CD1c-positive myeloid dendritic cell (primary cell): ENCODE measurements at regions not wholly inside any gene's neighbourhood (a gene's known extent, or its start where the extent isn't known, plus 50 kb on each side); places are given as distances from the start of the nearest gene placed in this dataset.

Source experiments
- DNase-seq: peaks from one replicate; pipeline ENCODE4 v3.0.0-alpha.2; 2016; ENCODE audit errors: extremely low spot score

DNA sequence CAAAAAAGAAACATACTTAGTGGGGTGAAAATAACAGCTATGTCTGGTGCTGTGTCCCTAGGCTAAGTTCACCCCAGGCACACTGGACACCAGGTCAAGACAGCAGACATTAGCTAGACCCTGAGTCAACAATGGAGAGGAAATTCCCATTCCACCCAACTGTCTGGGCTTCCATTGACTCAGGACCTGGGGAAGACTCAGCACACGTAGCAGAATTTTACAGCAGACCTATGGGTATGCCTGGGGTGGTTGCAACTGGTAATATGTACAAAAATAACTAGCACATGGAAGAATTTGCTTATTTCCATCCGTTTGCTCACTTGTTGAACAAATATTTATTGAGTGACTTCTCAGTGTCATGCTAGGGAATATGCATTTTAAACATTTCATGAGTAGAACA is 117.0 kb downstream of the GAS1 start:
- no peak for DNase-seq

DNA sequence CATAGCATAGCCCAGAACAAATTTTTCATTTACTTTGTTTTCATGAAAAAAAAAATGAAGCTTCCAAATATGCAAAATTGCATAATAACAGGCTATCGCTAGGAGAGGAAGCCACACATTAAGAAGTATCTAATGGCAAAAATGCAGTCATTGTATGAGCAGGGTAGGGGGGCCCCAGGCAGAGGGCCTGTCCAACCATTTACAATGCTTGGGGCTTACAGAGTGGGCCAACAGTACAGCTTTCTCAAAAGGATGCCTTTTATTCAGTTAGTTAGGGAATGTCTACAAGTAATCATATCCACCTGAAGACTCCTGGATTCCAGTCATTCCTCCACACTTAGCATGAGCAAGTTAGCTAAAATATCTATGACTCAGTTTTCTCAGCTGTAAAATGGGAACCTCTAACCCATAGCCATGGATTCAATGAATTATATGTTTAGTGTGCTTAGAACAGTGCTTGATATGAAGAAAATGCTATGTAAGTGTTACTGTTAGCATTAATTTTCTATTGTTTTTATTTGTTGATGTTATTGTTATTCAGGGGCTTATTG is 117.7 kb downstream of the GAS1 start:
- DNase-seq, result no peak

DNA sequence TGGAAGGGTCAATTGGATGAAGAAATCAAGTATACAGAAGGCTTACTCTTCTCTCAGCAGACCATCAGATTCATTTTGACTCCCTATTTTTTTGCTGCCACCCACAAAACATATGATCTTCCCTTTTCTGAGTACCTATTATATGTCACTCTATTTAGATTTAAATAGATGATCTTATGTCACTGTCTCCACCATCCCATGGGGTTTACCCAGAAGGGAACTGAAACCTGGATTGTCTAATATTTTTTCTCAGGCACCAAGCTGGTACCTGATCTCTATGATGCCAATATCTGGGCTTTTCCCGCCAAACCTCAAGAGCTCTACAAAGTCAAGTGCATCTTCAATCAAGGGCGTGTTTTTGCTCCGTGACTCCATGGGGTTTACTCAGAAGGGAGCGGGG is 118.7 kb downstream of the GAS1 start:
- peak; percentile 13 for DNase-seq

DNA sequence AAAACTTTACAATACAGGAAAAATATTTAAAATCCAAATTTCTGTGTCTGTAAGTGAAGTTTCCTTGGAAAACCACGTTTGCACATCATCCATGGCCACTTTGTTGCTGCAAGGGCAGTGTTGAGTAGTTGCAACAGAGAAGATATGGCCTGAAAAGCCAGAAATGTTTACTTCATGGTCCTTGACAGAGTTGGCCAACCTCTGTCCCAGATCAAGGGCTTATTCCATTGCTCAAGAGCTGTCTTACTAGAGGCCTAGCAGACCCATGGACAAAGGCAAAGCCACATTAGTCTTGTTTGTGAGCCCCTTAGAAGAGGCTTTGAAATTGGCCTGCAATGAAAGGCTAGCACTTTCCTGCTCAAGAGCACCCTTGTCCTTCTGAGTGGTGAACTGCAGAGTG is 119.4 kb downstream of the GAS1 start:
- DNase-seq, result no peak

DNA sequence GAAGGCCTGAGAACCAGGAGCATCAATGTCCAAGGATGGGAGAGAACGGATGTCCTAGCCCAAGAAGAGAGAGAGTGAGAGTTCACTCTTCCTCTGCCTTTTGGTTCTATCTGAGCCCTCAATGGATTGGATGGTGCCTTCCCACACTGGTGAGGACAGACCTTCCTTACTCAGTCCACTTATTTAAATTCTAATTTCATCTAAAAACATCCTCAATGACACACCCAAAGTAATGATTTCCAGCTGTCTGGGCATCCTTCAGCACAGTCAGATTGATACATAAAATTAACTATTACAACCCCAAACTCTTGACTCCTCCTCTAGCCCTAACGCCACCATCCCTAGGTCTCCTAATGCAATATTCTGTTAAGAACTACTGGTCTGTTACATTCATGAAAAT is 122.0 kb downstream of the GAS1 start:
- no peak for DNase-seq

DNA sequence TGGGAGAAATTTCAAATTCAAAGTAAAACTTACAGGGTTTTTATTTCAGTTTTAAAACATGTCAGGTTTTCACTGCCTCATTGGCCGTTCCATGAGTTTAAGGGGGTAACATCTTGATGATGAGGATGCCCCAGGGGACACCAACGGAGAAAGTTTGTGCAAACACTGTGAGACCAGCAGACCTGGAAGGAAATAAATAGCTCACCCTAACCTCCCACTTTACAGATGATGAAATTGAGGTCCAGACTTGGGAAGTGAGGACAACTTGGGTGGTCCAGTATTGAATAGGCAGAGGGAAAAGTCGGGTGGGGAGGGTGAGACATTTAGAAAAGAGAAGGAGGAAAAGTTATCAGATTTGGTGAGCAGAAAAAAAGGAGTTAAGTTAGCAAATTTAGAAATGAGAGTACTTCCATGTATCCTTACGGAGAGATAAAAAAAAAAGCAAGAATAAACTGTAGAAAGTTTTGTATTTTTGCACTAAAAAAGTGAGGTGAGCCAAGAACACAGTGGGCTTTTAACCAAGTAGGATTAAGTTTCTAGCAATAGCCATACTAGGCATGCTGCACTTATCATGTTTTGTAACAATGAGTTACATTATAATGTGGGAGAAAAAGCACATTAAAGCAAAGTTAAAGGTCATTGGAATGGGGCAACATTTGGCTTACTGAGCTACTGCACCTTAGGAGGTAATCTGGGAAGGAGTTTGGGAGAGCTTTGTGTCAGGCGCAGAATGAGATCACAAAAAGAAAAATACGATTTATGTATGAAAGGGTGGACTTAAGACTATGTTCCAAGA is 125.1 kb downstream of the GAS1 start:
- no peak for DNase-seq

DNA sequence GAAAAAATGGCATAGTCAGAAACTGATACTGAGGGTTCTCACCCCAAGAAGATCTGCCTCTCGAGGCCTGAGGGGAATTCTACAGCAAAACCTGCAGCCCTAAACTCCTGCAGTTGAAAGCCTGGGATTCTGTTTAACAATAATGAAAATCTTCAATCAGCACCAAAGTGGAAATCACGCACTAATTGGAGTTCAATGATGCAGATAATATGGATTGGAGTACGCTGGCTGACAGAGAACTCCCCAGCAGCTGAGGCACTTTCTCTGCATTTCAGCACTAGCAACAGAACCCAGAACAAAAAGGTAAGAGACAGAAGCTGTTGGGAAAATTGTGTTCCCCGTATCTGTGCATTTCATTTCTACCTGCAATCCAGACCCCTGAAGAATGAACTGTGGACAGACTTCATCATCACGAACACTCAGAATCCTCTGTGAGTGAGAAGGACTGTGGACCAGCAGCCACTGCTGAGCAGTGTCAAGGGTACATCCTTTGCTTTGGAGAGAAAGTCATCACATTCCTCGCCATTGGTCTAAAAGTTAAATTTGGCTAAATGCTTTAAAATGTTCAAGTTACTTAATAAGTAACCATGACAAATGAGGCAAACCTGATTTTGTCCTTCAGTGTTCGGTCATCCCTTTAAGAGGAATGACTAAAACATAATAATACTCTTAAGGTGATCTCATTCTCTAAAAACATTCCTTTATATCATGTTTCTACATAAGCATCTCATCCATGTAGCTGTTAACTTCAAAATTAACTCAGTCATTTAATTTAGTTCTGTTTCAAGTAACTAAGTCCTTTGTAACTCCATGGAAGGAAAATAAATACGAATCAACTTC is 126.1 kb downstream of the GAS1 start:
- no peak for DNase-seq

DNA sequence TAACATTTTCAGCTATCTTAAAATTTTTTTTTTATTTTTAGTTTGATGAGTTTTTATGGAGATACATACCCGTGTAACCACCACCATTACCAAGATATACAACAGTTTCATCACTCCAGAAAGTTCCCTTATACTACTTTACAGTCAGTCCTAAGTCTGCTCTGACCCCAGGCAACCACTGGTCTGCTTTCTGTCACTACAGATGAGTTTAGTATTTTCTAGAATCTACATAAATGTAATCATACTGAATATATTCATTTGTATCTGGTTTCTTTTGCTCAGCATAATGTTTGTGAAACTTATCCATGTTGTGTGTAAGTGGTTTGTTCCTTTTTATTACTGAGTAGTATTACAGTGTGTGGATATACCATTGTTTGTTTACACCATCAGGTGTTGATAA is 127.8 kb downstream of the GAS1 start:
- DNase-seq, result no peak

DNA sequence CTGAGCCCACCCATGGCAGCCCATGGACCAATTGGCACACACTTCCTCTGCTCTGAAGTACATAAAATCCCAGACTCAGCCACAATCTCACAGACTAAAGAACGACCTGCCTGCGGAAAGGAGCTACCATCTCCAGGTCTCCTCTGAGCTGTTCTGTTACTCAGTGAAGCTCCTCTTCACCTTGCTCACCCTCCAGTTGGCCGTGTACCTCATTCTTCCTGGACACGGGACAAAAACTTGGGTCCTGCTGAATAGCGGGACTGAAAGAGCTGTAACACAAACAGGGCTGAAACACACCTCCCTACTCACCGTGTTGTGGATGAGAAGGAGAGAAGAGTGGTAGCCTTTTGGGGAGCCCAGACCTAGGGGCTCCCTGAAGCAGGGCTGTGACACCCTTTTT is 128.7 kb downstream of the GAS1 start:
- no peak for DNase-seq

DNA sequence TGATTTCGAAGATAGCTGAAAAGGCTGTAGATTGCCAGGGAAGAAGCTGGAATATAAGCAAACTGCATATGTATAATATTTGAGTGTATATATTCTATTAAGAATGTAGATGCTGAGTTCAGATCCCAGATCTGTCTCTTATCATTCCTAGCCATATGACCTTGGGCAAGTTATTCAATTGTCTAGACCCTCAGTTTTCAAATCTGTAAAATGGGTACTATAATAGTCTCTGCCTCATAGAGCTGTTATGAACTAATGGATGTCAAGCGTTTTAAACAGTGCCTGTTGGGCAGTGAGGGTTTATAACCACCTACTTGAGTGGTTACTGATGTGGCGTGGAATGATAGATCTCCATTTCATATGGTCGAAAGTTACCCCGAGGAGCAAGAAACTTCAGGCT is 130.4 kb downstream of the GAS1 start:
- no peak for DNase-seq

DNA sequence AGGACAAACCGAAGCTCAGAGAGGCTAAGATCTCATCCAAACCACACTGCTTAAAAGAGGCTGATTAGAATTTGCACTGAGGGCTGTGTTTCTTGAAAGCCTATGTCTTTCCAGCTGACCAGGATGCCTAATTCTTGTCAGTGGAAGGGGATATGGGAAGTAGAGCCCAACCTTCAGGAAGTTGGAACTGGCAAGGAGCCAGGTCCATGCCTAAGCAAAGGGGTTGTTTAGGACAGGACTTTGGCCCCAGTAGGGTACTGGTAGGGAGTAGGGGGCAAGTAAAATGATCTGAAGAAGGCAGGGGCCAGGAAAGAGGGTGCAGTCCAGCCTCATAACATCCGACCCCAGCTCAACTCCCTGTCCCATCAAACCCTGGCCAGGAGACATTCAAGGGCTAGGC is 130.9 kb downstream of the GAS1 start:
- DNase-seq, result no peak

DNA sequence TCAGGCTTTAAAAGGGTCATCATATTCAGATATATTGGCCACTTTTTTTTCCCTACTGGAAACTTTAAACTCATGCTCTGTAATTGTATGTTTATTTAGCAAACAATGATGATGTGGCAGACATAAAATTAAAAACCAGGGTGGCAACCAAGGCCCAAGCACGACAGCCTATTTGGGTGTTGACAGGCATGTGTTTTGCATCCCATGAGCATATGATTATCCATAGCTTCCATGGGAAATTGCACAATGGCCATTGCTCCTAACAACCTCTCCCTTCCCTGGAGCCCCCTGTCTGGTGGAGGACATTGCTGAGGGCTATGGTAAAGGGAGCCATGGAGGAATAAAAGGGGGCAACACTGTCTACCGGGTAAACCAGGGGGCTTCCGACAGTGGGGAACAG is 134.7 kb downstream of the GAS1 start:
- no peak for DNase-seq

DNA sequence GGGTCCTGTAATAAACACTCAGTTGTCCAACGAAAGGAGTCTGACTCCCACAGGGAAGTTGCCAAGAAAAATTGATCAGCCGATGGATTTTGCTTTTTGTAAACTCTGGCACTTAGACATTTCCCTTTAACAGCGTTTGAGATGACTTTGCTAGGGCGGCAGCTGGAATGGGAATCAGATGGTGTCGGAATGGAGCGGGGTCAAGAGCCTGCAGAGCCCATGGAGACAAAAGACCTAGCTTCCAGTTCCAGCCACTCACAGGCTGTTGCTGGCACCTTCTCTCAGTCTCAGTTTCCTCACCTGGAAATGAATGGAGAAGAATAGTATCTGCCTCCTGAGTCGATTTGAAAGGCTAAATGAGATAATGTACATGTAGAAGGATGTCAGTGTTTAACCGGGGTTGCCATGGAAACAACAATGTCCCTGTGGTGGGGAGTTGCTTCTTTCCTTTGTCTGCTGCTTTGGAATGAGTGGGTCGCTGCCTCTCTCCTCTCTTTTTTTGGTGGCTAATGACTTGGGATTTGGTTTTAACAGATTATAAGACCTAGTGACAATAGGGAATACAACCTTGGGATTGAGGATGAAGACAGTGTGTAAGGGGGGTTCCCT is 137.4 kb downstream of the GAS1 start:
- no peak for DNase-seq

DNA sequence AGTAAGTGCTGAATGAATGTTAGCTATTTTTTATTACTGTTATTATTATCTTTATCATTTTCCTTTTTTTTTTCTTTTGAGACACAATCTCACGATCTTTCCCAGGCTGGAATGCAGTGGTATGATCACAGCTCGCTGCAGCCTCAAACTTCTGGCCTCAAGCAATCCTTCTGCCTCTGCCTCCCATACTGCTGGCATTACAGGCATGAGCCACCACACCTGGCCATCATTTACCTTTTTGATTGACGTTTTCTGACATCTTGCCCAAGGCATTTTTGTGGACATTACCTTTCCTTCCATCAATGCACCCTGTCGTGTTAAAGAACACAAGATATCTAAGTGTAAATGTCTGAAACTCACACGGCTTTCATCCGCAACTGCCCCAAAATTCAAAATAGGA is 138.2 kb downstream of the GAS1 start:
- no peak for DNase-seq

DNA sequence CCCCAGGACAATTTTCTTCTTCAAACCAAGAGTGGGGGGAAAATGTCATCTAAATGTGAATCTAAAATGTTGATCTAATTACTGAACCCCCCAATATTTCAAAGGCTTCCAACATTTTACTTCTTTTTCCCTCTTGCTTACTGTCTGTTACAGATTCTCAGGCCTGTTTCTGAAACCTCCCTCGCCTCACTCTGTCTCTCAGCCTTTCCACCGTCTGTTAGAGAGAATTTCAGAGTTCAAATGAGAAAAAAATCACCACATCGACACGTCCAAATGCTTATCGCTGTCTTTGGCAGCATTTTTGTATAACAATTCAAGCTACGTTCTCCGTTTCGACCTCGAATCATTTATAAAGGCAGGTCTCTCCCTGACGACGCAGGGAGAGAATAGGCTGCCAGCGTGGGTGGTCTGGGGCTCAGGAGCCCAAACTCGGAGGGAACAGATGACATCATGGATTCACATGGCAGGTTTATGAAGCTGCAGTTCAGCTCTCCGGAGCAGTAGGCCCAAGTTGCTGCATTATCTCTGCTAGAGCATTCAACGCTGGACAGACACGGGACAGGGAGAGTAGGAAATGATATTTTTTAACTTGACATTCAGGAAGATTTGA is 139.8 kb downstream of the GAS1 start:
- no peak for DNase-seq

DNA sequence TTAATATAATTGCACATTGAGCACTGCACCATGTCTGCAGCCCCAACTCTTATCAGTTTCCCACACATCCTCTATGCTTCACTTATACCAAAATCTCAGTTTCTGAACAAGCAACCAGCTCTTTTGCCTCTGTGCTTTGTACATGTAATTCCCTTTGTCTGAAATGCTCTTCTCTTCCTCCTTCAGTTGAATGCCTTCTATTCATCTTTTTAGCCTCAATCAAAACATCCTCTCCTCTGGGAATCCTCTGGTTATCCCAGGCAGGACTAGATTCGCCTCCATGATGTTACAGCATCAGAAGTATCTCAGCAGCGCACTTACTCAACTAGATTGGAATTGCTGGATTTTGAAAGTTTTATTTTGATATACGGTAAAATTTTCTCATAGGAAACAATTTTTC is 143.3 kb downstream of the GAS1 start:
- no peak for DNase-seq

DNA sequence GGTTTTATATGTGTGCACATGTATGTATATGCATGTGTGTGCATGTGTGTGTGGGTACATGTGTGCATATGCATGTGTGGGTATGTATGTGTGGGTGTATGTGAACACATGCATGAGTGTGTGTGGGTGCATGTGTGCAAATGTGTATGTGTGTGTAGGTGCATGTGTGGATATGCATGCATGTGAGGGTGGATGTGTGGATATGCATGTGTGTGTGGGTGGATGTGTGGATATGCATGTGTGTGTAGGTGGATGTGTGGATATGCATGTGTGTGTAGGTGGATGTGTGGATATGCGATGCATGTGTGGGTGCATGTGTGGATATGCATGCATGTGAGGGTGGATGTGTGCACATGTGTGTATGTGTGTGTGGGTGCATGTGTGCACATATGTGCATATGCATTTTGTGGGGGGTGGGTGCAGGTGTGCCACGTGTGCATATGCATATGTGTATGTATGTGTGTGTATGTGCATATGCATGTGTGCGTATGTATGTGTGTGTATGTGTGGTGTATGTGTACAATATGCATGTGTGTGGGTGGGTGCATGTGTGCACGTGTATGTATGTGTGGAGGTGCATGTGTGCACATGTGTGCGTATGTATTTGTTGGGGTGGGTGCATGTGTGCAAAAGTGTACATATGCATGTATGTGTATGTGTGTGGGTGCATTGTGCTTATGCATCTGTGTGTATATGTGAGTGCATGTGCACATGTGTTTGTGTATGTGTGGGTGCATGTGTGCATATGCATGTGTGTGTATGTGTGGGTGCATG is 144.2 kb downstream of the GAS1 start:
- DNase-seq, result no peak

DNA sequence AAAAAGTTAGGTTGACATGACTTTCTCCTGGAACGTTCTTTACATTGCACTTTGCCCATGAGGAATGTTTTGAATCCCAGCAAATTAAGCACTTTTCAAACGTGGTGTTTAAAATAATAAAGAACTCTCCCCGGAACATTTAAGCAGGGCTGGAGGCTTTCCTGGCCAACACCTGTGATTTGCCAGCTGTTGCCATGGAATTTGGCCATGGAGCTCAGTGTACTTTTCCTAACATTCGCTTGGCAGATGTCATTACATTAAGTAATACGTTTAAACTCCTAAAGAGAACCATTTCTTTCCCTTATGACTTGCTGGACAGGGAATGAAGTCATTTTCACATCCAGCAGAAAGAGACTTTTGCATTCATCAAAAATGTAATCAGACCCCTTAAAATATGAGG is 146.1 kb downstream of the GAS1 start:
- no peak for DNase-seq

DNA sequence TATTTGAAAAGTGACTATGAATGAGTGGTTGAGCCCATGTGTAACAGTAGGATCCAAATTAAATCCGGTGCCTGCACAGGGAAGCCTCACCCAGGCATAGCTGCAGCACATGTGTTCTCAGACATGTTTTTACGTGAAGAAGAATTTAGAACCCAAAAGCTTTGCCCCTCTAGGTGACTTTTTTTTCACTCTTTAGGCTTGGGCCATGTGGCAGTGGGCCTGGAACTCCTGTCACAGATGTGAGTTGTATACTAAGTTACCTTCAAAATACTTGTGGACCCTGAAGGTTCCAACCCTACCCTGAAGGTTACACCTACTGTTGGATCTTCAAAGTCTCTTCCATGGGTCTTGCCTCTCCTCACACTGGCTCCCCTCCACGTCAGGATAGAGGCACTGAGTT is 146.6 kb downstream of the GAS1 start:
- DNase-seq, result no peak

DNA sequence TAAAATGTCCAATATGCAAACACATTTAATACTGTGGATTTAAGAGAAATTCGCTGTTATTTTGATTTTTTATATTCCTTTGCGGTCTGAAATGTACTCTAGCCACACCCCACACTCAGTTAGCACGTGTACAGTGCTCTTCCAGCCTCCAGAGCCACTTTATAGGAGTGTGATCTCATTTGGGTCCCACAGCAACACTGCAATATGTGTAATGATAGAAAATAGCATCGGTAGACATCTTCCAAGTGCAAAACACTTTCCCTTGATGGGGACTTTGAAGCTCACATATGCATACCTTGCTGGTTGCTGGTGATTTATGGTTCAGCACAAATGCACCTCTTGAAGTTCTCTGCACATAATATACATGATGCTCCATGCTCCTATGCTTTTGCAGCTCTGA is 148.3 kb downstream of the GAS1 start:
- DNase-seq, result no peak

DNA sequence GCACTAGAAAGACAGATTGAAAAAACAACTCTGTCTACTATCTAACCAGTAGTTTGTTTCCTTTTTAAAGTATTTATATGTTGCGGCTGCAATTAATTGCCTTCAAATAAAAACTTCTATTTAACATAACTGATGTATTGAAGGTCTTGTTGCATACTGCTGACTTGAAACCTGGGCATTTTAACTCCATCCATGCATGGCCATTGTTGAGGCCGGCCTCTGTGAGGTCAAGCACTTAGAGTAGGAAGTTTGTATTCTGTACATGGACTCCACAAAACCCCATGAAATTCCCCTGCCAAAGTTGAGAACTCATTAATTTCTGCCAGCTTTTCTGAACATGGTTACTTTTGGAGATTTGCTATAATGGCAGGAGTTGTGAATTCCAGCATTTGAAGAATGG is 150.6 kb downstream of the GAS1 start:
- no peak for DNase-seq
